ENCODE measurements at regions not wholly inside any gene's neighbourhood (a gene's known extent, or its start where the extent isn't known, plus 50 kb on each side); places are given as distances from the start of the nearest gene placed in this dataset.
"Not testable (repeated sequence)": the region's sequence is repeated elsewhere in the genome, so short reads cannot be mapped to it uniquely, and the experiment has no call there.

DNA sequence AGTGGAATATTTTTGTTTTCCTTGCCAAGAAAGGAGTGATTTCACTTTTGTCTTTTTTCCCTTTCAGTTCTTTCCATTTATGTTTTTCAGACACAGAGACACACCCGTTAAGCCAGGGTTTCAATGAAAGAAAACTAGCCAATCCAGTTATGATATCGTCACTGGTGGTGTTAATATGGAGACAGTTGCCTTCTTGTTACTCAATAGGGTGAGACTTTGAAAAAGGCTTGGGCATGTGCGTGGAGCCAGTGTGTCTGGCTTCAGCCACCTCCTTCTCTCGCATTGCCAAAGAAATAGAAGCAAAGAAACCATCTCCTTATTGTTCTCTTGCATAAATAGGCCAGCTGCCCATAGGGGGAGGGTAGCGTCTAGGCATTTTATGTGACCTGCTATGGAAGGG lies 84.1 kb upstream of the DLX6 start:
- in situ Hi-C loops (cut with HindIII; ENCODE audit: low sequenced_read_pairs), result no loop called here

- in situ Hi-C loops (cut with HindIII; ENCODE audit: low sequenced_read_pairs), result no loop called here
These were observed 83.6 kb upstream of the DLX6 start for GRCh38 chr7:96921771-96922170.

- in situ Hi-C loops (cut with HindIII; ENCODE audit: low sequenced_read_pairs), result not testable (repeated sequence)
These were observed 82.0 kb upstream of the DLX6 start for GRCh38 chr7:96923345-96923744.

GRCh38 chr7:96927131-96927530 lies 78.2 kb upstream of the DLX6 start:
- in situ Hi-C loops (cut with HindIII; ENCODE audit: low sequenced_read_pairs), result no loop called here

GRCh38 chr7:96928965-96929364 lies 76.4 kb upstream of the DLX6 start:
- in situ Hi-C loops (cut with HindIII; ENCODE audit: low sequenced_read_pairs), result no loop called here

GRCh38 chr7:96931891-96932290 lies 73.5 kb upstream of the DLX6 start:
- in situ Hi-C loops (cut with HindIII; ENCODE audit: low sequenced_read_pairs), result no loop called here

GRCh38 chr7:96933067-96933645 lies 72.2 kb upstream of the DLX6 start:
- in situ Hi-C loops (cut with HindIII; ENCODE audit: low sequenced_read_pairs), result no loop called here

DNA sequence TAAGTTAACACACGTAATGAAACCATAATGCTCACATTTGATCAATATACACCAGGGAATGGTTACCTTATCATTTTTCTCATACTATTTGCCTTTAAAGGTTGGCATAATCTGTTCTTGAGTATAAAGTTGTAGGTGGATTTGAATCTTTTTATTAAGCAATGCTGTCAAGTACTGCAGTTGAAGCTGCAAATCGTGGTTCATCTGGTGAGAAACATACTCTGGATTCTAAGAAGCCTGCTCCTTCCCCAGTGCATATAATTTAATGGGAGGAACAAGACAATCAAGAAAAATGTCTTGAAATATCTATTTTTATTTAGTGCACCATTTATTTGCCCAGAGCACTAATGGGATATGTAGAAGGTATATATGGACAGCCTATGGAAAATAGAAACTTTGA lies 68.7 kb upstream of the DLX6 start:
- in situ Hi-C loops (cut with HindIII; ENCODE audit: low sequenced_read_pairs), result no loop called here

- in situ Hi-C loops (cut with HindIII; ENCODE audit: low sequenced_read_pairs), result no loop called here
These were observed 63.2 kb upstream of the DLX6 start for GRCh38 chr7:96942112-96942511.

DNA sequence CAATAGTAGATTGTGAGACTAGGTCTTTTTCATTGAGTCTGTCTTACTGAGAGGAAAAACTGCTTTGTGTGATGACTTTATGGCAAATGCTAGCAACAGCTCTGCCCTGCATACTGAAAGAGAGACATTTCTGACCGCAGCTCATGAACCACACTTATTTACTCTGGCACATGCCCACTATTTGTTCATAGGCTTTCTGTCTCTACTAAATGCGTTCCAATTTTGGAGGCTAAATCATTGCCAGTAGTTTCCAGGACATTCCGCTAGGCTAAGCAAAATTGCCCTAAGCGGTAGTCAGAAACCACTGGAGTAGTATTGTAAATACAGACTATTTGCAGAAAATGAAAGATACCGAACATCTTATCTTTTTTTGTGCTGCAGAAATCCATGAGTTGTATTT lies 55.6 kb upstream of the DLX6 start:
- in situ Hi-C loops (cut with HindIII; ENCODE audit: low sequenced_read_pairs), result no loop called here

DNA sequence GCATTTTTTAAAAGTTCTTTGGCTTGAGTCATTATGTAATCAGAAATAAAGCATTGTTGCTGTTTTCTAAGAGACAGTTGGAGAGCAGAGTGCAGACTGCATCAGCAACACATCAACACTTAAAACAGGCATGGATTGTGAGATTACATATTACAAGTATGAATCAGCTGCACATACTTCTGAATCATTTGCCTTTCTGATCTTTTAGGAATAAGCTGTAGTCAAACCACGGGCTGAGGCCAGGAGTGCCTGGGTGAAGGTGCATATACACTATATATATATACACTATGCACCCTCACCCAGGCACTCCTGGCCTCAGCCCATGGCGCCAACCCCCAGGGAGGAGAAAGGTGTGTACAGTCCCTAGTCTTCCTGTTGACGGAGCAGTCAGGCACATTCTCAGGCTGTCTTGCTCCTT lies 52.4 kb upstream of the DLX6 start:
- in situ Hi-C loops (cut with HindIII; ENCODE audit: low sequenced_read_pairs), result no loop called here

DNA sequence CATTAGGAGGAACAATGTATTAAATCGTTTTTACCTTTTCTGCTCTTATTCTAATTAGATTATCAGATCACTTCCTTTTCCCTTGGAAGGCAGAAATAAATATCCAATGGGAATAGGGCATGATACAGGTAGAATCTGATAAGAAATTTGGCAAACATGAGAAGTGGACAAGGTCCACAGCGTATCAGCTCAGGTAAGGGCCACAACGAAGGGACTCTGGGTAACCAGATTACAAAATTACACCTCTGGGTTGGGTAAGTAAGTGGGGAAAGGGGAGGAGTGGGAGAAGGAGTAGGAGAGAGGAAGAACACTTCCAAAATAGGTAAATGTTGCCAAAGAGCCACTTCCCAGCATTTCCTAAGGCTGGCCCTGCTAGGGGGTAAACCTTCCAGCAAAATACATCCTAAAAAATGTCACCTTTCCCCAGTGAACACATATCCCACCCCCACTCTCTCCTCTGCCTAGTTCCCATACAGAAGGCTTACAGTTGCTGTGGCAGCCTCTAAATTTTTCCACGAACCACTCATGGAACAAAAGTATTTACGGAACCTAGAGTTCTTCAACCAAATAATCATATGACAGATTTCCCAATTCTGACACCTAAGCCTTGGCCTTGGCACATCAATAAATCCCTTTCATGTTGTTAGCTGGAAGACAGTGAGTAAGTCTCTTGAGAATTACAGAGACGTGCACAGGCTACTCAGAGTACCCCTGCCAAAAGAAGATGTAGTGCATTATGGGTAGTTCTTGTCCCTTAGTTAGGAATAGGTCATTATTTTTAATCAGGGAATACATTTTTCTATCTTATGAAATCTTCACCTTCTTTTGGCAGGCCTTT lies 51.5 kb upstream of the DLX6 start:
- in situ Hi-C loops (cut with HindIII; ENCODE audit: low sequenced_read_pairs), result no loop called here
